ENCODE measurements at regions not wholly inside any gene's neighbourhood (a gene's known extent, or its start where the extent isn't known, plus 50 kb on each side); places are given as distances from the start of the nearest gene placed in this dataset.

DNA sequence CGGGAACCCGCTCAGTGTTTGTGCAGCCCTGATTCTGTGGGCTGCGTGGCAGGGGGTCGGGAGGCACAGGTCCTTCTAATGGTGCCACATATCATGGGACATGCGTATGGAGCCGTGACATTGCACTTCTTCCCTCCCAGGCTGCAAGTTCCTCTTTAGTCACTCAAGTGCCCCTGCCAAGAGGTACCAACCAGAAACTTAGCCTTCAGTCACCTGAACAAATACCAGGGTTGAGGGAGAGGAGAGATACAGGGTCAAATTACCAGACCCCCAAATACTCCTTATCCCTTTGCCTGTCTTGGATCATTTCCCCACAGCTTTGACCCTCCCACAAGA lies 209.1 kb downstream of the BUD13 start:
- ATAC-seq (no peak), DNase-seq (ENCODE audit: low spot score) (no peak)
- peaks cover 8% of the 10 kb centered on the region for H3K27me3 Mint-ChIP-seq (ENCODE audit: insufficient read depth, low read depth, poor library complexity)
- no peaks in the 10 kb centered on the region for H3K4me1 ChIP-seq (ENCODE audit: insufficient read depth)
- no peaks in the 10 kb centered on the region for H3K27me3 ChIP-seq (ENCODE audit: insufficient read depth)
- H3K9me2 ChIP-seq (ENCODE audit: insufficient read depth): no peaks in the 10 kb centered on the region
- no peaks in the 10 kb centered on the region for H3K36me3 ChIP-seq (ENCODE audit: insufficient read depth)
- H3K36me3 Mint-ChIP-seq (ENCODE audit: low read depth): no peaks in the 10 kb centered on the region; the same call in 2 of the 3 replicates
- no peak overlapping the region for H3K4me3 ChIP-seq
- TF ChIP-seq ZNF114 (CRISPR knock-in tag; IDR thresholded peaks at IDR 0.05) (no peak), STAT1 (IDR thresholded peaks at IDR 0.05; ENCODE audit: unreplicated experiment) (no peak), EZH2phosphoT487 (IDR thresholded peaks at IDR 0.05; ENCODE audit: unreplicated experiment) (no peak), POLR2AphosphoS5 (IDR thresholded peaks at IDR 0.05; ENCODE audit: low read depth) (no peak), EZH2 (IDR thresholded peaks at IDR 0.05; ENCODE audit: low read depth, unreplicated experiment) (no peak), CREB1 (CRISPR knock-in tag; IDR thresholded peaks at IDR 0.05; ENCODE audit: low read depth) (no peak)
- TF ChIP-seq, protein P1, sequence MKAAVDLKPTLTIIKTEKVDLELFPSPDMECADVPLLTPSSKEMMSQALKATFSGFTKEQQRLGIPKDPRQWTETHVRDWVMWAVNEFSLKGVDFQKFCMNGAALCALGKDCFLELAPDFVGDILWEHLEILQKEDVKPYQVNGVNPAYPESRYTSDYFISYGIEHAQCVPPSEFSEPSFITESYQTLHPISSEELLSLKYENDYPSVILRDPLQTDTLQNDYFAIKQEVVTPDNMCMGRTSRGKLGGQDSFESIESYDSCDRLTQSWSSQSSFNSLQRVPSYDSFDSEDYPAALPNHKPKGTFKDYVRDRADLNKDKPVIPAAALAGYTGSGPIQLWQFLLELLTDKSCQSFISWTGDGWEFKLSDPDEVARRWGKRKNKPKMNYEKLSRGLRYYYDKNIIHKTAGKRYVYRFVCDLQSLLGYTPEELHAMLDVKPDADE (IDR thresholded peaks at IDR 0.05): no peak
- TF ChIP-seq, protein P2, sequence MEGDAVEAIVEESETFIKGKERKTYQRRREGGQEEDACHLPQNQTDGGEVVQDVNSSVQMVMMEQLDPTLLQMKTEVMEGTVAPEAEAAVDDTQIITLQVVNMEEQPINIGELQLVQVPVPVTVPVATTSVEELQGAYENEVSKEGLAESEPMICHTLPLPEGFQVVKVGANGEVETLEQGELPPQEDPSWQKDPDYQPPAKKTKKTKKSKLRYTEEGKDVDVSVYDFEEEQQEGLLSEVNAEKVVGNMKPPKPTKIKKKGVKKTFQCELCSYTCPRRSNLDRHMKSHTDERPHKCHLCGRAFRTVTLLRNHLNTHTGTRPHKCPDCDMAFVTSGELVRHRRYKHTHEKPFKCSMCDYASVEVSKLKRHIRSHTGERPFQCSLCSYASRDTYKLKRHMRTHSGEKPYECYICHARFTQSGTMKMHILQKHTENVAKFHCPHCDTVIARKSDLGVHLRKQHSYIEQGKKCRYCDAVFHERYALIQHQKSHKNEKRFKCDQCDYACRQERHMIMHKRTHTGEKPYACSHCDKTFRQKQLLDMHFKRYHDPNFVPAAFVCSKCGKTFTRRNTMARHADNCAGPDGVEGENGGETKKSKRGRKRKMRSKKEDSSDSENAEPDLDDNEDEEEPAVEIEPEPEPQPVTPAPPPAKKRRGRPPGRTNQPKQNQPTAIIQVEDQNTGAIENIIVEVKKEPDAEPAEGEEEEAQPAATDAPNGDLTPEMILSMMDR (conservative IDR thresholded peaks at IDR 0.05; ENCODE audit: low read depth in 2 of 2): no peak
- peaks cover 6% of the 10 kb centered on the region for H3K4me1 Mint-ChIP-seq
- no peaks in the 10 kb centered on the region for H4K20me1 ChIP-seq (replicated peaks; ENCODE audit: insufficient read depth)
- H3F3A ChIP-seq (replicated peaks; ENCODE audit: low read depth): no peaks in the 10 kb centered on the region
- H3K27ac ChIP-seq (ENCODE audit: low read depth): no peak overlapping the region
- no peak overlapping the region for H3K4me3 Mint-ChIP-seq
- H3K9me3 Mint-ChIP-seq: peaks cover 3% of the 10 kb centered on the region; the same call in 2 of the 3 replicates
- no peak overlapping the region for H3K27ac Mint-ChIP-seq
- no peak overlapping the region for H2AFZ ChIP-seq
- H3K4me2 ChIP-seq: no peak overlapping the region
- H3K79me2 ChIP-seq (replicated peaks; ENCODE audit: insufficient read depth): no peaks in the 10 kb centered on the region

DNA sequence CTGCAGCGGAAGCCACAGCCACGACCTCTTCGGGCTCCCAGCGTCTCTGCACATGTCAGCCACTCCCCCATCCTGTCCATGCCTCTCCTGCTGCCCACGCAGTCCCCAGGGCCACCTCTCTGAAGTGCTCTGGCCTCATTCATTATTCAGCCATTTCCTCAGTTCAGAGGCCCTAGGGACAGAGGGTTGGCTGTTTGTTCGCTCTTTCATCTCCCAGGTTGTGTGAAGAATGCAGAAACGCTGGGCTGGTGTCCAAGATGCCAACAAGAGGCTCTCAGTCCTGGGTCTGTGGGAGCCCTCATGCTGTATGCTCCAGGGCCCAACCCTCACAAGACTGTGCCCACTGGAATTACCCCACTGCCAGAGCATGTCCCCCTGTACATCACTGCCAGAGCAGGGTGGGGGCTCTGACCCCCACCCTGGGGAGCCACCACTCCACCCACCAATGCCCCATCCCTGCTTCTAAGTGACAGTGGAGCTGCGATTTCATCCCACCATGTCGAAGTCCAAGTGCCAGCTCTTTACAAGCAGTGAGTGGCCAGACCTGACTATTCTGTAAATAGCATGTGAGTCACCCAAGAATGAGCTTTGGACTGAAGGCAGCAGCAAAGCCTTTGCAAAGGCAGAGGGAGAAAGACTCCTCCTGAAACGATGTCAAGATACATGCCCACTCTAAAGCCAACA lies 209.6 kb downstream of the BUD13 start:
- Mint-ChIP-seq H3K4me3 (no peak overlapping the region), H3K27me3 (ENCODE audit: insufficient read depth, low read depth, poor library complexity) (peaks cover 8% of the 10 kb centered on the region), H3K27ac (no peak overlapping the region), H3K36me3 (ENCODE audit: low read depth) (no peaks in the 10 kb centered on the region; the same call in 2 of the 3 replicates), H3K4me1 (peaks cover 6% of the 10 kb centered on the region), H3K9me3 (peaks cover 3% of the 10 kb centered on the region; the same call in 2 of the 3 replicates)
- Histone ChIP-seq H3K36me3 (ENCODE audit: insufficient read depth) (no peaks in the 10 kb centered on the region), H3K4me1 (ENCODE audit: insufficient read depth) (no peaks in the 10 kb centered on the region), H4K20me1 (replicated peaks; ENCODE audit: insufficient read depth) (no peaks in the 10 kb centered on the region), H3K4me2 (no peak overlapping the region), H3K4me3 (no peak overlapping the region), H3F3A (replicated peaks; ENCODE audit: low read depth) (no peaks in the 10 kb centered on the region), H2AFZ (no peak overlapping the region), H3K9me2 (ENCODE audit: insufficient read depth) (no peaks in the 10 kb centered on the region), H3K79me2 (replicated peaks; ENCODE audit: insufficient read depth) (no peaks in the 10 kb centered on the region), H3K27ac (ENCODE audit: low read depth) (no peak overlapping the region), H3K27me3 (ENCODE audit: insufficient read depth) (no peaks in the 10 kb centered on the region)
- ATAC-seq (no peak), DNase-seq (ENCODE audit: low spot score) (no peak)
- TF ChIP-seq STAT1 (IDR thresholded peaks at IDR 0.05; ENCODE audit: unreplicated experiment) (no peak), JUNB (IDR thresholded peaks at IDR 0.05; ENCODE audit: unreplicated experiment) (no peak), POLR2AphosphoS5 (IDR thresholded peaks at IDR 0.05; ENCODE audit: low read depth) (no peak), ZNF331 (CRISPR knock-in tag; IDR thresholded peaks at IDR 0.05; ENCODE audit: low read depth) (no peak)
- TF ChIP-seq, protein P3, sequence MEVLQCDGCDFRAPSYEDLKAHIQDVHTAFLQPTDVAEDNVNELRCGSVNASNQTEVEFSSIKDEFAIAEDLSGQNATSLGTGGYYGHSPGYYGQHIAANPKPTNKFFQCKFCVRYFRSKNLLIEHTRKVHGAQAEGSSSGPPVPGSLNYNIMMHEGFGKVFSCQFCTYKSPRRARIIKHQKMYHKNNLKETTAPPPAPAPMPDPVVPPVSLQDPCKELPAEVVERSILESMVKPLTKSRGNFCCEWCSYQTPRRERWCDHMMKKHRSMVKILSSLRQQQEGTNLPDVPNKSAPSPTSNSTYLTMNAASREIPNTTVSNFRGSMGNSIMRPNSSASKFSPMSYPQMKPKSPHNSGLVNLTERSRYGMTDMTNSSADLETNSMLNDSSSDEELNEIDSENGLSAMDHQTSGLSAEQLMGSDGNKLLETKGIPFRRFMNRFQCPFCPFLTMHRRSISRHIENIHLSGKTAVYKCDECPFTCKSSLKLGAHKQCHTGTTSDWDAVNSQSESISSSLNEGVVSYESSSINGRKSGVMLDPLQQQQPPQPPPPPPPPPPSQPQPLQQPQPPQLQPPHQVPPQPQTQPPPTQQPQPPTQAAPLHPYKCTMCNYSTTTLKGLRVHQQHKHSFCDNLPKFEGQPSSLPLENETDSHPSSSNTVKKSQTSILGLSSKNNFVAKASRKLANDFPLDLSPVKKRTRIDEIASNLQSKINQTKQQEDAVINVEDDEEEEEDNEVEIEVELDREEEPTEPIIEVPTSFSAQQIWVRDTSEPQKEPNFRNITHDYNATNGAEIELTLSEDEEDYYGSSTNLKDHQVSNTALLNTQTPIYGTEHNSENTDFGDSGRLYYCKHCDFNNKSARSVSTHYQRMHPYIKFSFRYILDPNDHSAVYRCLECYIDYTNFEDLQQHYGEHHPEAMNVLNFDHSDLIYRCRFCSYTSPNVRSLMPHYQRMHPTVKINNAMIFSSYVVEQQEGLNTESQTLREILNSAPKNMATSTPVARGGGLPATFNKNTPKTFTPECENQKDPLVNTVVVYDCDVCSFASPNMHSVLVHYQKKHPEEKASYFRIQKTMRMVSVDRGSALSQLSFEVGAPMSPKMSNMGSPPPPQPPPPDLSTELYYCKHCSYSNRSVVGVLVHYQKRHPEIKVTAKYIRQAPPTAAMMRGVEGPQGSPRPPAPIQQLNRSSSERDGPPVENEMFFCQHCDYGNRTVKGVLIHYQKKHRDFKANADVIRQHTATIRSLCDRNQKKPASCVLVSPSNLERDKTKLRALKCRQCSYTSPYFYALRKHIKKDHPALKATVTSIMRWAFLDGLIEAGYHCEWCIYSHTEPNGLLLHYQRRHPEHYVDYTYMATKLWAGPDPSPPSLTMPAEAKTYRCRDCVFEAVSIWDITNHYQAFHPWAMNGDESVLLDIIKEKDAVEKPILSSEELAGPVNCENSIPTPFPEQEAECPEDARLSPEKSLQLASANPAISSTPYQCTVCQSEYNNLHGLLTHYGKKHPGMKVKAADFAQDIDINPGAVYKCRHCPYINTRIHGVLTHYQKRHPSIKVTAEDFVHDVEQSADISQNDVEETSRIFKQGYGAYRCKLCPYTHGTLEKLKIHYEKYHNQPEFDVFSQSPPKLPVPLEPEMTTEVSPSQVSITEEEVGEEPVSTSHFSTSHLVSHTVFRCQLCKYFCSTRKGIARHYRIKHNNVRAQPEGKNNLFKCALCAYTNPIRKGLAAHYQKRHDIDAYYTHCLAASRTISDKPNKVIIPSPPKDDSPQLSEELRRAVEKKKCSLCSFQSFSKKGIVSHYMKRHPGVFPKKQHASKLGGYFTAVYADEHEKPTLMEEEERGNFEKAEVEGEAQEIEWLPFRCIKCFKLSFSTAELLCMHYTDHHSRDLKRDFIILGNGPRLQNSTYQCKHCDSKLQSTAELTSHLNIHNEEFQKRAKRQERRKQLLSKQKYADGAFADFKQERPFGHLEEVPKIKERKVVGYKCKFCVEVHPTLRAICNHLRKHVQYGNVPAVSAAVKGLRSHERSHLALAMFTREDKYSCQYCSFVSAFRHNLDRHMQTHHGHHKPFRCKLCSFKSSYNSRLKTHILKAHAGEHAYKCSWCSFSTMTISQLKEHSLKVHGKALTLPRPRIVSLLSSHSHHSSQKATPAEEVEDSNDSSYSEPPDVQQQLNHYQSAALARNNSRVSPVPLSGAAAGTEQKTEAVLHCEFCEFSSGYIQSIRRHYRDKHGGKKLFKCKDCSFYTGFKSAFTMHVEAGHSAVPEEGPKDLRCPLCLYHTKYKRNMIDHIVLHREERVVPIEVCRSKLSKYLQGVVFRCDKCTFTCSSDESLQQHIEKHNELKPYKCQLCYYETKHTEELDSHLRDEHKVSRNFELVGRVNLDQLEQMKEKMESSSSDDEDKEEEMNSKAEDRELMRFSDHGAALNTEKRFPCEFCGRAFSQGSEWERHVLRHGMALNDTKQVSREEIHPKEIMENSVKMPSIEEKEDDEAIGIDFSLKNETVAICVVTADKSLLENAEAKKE (CRISPR knock-in tag; IDR thresholded peaks at IDR 0.05): no peak
